VCaP (cell line): ENCODE measurements at regions not wholly inside any gene's neighbourhood (a gene's known extent, or its start where the extent isn't known, plus 50 kb on each side); places are given as distances from the start of the nearest gene placed in this dataset.
A peak's percentile ranks its signal among the peaks of the same experiment; 100 is the strongest.

Experiments
- H3K27ac ChIP-seq: fragments of 450-650 bp; 2 replicates; pipeline ENCODE4 v1.5.1; 2017
- TF ChIP-seq, protein P1 (sequence below): fragments of 450-650 bp; conservative IDR thresholded peaks from 2 replicates; pipeline ENCODE4 v1.5.1; 2017; ENCODE audit warnings: mild to moderate bottlenecking, moderate library complexity

DNA sequence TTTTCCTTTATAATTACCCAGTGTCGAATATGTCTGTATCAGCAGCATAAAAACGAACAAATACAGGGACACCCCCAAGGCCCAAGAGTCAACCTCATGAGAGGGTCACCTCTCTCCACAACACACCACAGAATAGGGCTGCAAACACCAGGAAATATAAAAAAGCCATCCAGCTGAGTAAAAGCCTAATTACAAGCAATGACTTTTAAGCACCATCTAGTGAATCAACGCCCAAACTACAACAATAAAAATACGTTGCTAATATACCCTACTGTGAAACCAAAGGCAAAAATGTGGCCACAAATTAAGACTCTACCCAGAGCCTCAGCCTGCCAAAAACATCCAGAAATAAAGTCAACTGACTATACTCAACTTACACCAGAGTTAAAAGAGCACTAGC lies 817.9 kb upstream of the NEGR1 start:
- H3K27ac ChIP-seq = no peak overlapping the region
- TF ChIP-seq, protein P1, sequence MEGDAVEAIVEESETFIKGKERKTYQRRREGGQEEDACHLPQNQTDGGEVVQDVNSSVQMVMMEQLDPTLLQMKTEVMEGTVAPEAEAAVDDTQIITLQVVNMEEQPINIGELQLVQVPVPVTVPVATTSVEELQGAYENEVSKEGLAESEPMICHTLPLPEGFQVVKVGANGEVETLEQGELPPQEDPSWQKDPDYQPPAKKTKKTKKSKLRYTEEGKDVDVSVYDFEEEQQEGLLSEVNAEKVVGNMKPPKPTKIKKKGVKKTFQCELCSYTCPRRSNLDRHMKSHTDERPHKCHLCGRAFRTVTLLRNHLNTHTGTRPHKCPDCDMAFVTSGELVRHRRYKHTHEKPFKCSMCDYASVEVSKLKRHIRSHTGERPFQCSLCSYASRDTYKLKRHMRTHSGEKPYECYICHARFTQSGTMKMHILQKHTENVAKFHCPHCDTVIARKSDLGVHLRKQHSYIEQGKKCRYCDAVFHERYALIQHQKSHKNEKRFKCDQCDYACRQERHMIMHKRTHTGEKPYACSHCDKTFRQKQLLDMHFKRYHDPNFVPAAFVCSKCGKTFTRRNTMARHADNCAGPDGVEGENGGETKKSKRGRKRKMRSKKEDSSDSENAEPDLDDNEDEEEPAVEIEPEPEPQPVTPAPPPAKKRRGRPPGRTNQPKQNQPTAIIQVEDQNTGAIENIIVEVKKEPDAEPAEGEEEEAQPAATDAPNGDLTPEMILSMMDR = peak; percentile 71

- H3K27ac ChIP-seq = no peak overlapping the region
- TF ChIP-seq, protein P1 = no peak
Observed at GRCh38 chr1:73097917-73098316, 815.6 kb upstream of the NEGR1 start.

DNA sequence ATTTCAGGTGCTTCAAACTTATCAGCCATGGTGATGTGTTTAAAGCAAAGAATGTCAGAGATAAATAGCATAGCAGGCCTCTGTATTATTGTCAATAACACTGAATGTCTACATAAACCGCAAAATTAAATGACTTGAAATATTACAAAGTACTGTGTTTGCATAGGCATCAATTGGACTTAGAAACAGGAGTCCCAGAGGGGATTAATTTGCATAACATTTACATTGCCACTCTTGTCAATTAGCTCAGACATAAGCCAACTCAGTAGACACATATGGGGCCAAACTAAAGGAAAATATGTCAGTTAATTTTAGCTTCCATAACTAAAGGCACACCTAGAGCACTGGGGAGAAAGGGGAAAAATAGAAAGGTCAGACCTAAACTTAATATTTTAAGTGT lies 814.5 kb upstream of the NEGR1 start:
- H3K27ac ChIP-seq = no peak overlapping the region
- TF ChIP-seq, protein P1 = no peak

GRCh38 chr1:73092383-73092782 lies 810.0 kb upstream of the NEGR1 start:
- H3K27ac ChIP-seq = no peak overlapping the region
- TF ChIP-seq, protein P1 = no peak

DNA sequence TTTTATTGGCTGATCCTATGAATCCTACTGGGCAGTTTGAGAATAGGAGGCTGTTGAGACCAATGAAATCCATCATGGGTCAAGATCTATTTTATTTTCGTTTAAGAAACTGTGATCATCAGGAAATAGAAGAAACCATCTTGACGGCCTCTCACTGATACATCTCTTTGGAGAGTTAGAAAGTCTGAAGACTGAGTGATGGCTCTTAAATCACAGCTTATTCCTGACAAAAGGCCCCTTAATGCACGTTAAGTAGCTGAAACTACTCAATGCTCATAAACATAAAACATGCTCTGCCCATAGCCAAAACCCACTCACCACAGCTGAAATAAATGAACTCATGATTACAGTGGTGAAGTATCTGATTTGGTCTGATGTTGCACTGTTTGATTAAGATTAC lies 784.5 kb upstream of the NEGR1 start:
- TF ChIP-seq, protein P1 = no peak
- H3K27ac ChIP-seq = no peak overlapping the region

DNA sequence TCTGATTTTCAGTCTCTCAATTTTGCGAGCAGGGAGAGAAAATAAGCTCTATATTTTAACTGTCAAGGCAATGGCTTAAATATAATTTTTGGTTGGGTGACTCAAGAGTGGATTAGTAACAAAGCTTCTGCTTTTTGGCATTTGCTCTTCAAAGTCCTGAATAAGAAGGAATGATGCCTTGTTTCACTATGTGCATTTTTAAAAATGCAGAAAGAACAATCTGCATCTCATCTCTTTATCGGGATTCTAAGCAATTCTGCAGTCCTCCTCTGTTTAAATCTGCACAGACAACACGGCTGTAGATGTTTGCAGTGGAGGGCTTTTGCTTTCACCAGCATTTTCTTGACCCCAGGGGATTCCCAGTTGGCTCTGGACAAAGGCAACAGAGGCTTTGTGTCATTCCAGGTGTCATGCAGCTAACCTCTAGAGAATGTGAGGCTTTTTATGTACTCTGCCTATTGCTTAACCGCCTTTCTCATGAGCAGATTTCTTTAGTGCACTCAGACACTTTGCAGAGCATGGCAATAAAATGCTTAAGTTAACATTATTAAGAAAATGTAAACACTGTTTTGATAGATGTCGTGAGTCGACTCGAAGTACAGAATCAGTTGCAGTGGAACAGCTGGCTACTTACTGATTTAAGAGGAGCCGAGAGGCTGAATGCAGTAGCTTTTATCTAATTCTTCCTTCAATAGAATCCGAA lies 783.2 kb upstream of the NEGR1 start:
- TF ChIP-seq, protein P1 = no peak
- H3K27ac ChIP-seq = no peak overlapping the region

DNA sequence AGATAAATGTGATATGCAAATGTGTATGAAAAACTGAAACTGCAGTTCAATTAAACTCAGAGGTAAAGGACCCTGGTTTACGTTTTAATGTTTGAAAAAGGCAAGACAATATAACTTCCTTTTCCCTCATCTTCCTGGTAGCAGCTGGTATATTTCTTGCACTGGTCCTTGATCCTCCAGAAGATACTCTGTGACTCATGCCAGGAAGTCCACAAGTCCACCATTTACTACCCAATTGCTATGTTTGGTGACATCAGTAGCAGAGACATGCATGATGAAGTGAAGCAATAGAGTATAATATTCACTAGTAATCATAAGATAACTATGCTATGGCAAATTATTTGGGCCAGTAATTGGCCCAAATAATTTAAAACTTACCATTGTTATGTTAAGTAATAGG lies 774.5 kb upstream of the NEGR1 start:
- H3K27ac ChIP-seq = no peak overlapping the region
- TF ChIP-seq, protein P1 = no peak
